GM18867 (cell line): ENCODE measurements at regions not wholly inside any gene's neighbourhood (a gene's known extent, or its start where the extent isn't known, plus 50 kb on each side); places are given as distances from the start of the nearest gene placed in this dataset.
A peak's percentile ranks its signal among the peaks of the same experiment; 100 is the strongest.
"Not testable (repeated sequence)": the region's sequence is repeated elsewhere in the genome, so short reads cannot be mapped to it uniquely, and the experiment has no call there.

Source experiments
- ATAC-seq: cut with Tn5 transposase; IDR thresholded peaks from one replicate; pipeline ENCODE4 v1.9.1; 2021; ENCODE audit warnings: mild to moderate bottlenecking, moderate library complexity; ENCODE audit not compliant: unreplicated experiment

DNA sequence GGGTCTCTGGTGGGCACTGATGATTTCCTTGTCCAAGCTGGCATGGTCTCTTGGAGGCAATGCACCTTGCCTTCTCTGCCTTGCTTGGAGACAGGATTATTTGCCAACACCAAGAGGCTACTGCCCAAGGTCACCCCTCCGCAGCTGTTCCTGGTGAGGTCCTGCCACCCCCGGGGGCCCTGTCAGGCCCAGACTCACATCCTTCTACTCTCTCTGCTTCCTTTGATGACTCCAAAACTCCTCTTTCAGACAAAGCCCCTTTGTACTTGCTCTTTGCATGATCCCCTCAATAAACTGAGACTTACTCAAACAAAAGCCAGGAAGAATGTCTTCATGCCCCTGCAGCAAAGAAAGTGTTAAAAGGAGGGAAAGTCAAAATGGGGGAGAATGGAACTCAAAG lies 137.7 kb downstream of the MEX3B start:
- ATAC-seq, result no peak

DNA sequence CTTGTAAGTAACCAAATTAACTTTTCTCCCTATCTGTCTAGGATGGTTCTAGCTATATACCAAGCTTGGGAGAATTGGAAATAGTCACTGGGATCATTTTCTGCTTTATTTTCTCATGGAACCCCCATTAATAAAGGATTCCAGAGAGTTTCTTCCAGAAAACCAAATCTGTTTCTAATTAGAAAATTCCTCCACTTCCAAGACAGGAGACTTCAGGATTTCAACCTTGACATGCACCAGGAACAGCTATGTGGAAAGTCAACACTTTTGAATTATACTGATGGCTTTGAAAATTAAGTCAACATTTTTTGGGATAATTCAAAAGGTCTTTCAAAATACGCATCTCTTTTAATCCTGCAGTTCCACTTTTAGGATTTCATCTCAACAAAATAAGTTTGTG lies 138.3 kb downstream of the MEX3B start:
- ATAC-seq, result no peak

DNA sequence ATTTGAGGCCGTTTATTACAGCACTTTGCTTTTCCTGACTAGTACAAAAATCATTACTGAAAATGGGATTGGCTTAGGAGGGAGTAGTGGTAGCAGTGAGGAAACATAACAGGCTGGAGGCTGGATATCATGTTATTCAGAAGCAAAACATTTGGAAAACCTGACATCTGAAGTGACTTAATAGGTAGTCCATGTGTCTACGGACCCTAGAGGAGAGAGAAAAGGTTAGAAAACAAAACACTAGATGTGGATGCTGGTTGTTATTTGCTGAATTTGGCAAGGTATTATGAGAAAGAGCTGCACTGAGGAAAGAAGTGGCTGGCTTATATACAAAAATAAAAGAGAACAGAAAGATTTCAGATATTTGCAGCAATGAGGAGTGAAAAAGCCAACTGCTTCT lies 139.9 kb downstream of the MEX3B start:
- ATAC-seq, result no peak

DNA sequence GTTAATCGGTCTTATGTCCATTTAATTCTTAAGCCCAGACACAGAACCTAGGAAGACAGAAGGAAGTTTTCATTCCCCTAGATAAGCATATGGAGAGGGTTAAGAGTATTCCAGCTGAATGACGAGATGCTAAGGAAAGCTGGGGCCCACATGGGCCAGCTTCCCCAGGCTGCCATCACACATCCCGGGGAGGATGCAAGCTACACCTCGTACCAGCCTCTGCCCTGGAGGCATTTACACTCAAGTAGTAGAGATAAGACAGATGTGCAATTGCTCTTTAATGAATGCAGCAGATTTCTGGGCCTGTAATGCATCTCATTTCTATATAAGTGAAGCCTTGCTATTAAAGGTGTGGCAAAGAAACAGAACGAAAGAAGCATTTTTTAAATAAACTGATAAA lies 144.5 kb downstream of the MEX3B start:
- no peak for ATAC-seq

DNA sequence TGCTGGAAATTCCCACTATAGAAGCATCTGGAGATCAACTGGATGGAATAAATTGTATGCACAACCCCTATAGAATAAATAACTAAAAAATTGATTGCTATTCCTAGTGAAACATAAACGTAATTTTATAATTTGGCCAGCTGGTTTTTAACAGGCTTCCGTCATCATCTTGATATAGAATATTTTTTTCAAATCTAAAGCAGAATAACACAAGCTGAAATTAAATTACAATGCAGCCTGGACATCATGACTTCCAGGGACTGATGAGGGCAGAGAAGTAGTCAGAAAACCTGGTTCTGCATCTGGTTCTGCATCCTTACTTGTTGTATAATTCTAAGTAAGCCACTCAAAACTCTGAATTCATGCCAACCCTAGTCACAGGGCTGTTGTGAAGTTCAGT lies 146.1 kb downstream of the MEX3B start:
- ATAC-seq, result no peak

DNA sequence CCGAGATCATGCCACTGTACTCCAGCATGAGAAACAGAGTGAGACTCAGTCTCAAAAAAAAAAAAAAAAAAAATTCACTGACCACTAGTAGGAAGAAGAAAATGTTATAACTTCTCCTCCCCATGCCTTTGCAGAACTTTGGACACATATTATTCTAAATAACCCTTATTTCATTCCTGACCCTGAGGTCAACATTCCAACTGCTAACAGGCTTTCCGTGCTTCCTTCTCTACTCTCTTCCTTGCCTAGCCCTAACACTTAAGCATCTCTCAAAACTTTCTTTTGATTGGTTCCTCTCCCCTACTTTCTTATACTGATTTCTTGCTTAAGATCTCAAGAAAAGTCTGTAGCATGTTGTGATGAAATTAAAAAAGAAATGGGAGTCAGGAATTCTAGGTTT lies 146.8 kb downstream of the MEX3B start:
- no peak for ATAC-seq

DNA sequence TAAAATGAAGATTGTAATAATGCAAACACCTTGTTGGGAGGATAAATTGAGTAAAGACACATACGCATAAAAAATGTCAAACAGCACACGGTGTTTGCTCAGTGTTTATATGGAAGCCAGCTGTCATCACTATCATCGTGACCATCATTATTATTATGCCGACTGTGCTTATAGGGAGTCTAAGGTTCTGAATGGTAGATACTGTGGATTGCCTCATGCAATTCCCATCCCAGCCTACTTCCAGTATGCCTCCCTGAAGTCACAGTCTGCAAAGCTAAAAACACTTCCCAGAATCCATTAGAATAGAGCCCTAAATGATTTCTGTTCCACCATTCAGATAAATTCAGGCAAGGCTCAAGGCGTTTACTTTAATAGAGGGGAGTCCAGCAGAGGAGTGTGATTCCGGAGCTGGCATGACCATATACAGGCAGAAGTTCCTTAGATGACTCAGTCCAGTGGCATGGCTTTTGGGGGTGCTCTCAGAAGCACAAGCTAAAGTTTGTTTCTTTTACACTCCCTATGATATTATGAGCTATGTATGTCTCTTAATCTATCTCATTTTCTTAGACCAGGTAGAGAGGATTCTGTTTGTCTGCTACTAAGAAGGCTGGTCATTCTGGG lies 148.7 kb downstream of the MEX3B start:
- ATAC-seq, result no peak

DNA sequence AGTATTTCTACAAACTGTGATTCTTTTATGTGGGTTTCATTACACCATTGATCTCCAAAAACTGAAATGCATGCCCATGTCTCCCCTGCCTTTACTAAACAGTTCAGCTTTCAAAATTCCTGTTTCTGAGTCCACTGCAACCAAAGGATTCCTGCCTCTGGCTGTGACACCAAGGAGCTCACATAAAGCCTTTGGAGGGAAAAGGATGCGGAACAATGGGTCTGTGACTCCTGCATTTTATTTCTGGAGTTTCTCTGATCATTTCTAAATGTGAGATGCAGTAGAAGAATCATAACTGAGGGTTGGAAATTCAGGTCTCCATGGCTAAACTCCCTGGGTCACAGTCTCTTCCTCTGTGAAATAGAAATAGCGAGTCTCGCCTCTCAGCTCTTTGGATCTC lies 149.5 kb downstream of the MEX3B start:
- no peak for ATAC-seq

DNA sequence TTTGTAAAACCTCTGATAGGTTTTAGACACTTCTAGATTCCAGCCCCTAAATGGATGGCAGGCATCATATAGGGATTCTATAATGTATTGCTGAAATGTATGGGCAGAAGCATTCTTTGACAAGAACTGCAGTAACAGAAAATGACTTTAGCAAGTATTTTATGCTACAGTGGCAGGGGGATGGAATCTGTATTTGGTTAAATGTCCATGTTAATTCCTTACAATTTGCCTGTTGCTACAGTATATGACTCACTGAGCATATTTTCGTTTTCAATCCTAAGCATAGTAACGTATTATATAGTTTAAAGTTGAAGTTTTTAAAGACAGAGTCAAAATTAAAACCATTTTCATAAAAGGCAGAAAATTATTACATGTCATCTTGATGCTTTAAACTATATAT lies 150.1 kb downstream of the MEX3B start:
- no peak for ATAC-seq

DNA sequence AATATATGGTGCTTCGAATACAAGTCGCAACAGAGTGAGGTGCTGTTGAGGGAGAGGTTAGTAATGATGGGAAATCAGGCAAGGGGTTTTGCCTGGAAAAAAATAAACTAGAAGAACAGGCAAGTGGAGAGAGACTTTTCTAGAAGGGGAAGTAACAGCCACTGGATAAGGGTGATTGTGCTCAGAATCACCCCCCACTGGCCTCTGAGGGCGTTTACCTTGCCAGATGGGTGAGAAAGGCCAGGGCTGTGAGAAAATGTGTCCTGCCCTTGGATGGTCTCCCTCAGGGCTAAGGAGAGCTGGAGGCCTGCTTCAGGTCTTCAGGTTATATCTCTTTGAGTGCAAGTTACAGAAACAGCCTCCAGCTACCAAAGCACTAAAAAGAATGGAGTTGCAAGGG lies 151.8 kb downstream of the MEX3B start:
- ATAC-seq, result no peak

DNA sequence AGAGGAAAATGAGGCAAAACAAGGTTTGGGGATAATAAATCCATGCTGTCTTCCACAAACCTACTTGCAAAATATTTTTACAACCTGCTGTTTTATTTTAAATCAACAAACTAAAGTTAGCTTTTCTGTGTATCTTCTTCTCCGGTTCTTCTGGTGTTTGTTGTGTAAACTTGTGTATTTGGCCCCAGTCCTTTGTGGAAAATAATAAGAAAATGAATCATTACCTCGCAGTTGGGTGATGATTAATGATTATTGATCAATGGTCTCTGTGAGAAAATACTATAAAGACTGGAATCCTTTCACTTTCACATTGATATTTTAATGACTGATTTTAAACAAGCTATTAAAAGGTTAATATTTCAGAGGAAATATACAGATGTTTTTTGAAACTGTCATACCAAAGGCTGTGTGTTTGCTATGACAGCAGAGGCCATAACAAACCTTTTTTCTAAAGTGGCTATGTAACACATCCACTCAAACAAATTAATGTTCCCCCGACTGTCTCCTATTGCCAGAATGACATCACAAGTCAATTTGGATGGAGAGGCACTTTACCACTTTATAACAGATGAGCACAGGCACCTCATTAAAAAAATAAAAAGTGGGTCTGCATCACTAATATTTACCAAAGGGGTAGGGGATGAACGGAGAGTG lies 152.5 kb downstream of the MEX3B start:
- ATAC-seq, result no peak

DNA sequence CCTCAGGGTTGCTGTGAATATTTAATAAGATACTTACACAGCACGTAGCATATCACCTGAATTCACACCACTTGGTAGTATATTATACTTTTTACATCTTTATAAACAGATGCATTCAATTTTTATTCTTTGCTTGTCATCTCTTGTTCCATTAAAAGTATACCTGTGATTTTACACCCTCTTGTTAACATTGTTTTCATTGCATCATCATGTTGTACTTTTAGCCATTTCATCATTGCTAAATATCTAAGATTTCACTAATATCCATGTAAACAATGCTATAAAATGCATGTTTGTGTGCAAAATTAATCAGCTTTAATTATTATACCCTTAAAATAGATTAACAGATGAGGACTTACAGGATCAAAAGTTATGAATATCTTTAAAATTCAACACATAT lies 155.3 kb downstream of the MEX3B start:
- no peak for ATAC-seq

DNA sequence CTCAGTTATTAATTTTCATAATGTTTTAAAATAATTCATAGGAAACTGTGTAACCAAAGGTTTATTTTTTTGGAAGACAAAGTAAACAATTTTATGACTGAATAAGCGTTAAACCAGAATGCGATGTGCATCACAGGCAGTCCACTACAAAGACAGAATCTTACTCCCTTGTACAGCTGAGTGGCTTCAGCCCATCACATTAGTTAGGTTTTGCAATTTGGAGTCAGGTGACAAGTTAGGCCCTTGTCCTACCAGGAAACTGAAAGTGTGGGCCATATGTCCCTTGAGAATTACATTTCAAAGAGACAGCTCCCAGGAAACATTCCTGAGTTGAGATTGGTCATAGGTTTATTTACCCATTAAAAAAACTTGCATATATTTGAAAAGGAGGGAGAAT lies 156.3 kb downstream of the MEX3B start:
- ATAC-seq, result no peak

DNA sequence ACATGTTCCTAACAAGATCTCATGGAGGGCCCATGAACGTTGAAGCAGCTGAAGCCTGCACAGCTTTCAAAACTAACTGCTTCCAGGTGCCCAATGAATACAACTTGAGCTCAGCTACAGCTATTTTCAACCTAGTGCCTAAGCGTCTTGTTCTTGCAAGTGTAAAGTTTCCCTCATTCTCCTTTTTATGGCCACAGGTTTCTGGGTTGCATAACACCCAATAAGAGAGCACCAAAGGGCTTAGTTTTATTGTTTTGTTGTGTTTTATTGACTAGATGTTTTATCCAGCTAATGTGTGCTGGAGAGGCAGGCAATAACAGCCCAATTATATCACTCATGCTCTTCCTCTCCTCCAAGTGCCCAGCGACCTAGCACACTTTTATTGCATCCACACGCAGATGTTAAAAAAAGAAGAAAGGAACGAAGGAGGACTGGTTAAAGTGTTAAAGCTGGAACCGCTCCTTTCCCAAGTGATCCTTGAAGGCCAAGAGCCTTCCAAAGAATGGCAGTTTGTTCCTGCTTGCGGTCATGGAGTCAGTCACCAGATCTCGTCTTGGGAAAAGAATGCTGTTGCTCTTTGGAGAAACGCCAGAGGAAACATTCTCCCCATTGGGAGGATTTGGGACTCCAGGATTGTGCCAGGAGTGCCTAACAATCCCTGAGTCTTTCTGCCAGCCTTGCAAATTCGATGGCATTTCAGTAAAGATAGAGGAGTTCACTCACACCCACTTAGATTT lies 156.9 kb downstream of the MEX3B start:
- ATAC-seq, result no peak

DNA sequence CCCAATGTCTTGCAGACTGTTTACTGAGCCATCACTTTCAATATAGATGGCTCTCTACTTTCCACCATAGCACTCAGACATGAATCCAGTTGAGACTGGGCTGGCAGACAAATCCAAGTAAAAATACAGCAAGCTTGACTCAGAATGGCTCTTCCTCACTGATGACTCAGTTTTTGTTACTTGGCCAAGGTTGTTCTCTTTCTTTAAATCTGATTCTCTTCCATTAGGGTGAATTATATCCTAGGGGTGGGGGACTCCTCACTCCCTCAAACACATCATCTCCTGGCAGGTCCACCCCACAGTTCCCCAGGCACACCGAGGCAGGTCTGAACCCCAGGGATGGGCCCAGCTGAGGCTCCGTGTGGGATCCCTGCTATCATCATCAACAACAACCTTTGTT lies 157.9 kb downstream of the MEX3B start:
- no peak for ATAC-seq

DNA sequence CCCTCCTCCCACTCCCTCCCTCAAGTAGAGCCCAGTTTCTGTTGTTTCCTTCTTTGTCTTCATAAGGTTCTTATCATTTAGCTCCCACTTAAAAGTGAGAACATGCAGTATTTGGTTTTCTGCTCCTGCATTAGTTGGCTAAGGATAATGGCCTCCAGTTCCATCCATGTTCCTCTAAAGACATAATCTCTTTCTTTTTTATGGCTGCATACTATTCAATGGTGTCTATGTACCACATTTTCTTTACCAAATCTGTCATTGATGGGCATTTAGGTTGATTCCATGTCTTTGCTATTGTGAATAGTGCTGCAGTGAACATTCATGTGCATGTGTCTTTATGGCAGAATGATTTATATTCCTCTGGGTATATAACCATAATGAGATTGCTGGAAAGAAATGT lies 158.6 kb downstream of the MEX3B start:
- not testable (repeated sequence) for ATAC-seq

DNA sequence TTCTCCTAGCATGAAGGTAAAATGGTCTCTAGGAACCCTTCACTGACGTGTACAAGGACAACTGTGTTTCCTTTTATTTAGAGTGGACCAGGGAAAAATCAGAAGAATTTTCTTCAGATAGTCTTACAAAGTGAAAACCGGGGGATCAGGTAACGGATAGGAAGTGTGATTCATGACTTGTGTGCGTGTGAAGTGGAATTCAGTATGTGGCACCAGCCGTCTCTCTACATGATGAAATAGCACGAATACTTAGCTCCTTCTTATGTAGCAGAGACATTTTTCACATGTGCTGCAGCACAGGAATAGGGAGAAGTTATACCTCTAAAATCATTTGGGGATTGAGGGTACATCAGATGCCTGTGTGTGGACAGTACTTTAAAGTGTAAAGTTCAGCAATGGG lies 159.2 kb downstream of the MEX3B start:
- ATAC-seq, result no peak

DNA sequence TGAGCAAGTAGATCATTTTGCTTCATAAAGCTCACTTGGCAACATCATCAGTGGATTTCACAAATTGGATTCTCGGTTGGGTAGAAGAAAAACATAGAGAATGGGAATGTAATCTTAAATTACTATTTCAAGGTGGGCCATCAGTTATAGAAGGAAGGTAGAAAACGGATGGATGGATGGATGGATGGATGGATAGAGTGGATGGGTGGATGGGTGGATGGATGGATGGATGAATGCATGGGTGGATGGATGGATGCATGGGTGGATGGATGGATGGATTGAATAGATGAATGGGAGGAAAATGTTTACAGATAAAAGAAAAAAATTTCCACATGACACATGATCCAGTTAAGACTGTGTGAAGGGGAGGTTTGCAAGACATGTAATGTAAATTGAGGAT lies 159.7 kb downstream of the MEX3B start:
- no peak for ATAC-seq

DNA sequence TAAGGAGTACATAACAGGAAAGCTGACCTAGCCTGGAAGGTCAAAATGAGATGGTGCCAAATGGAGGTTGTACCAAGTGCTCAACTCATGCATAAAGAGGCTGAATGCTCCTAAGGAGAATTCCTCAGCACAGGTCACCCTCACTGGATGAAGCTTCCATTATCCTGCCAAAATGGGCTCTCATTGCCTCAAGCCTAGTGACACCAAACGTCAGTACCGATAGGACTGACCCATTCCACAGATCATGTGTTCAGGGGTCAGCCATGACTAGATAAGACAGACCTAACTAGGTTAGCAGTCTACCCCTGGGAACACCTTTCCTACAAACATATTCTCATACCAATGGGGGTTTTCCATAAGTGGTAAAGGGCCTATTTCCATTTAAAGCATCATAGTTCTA lies 160.7 kb downstream of the MEX3B start:
- no peak for ATAC-seq

DNA sequence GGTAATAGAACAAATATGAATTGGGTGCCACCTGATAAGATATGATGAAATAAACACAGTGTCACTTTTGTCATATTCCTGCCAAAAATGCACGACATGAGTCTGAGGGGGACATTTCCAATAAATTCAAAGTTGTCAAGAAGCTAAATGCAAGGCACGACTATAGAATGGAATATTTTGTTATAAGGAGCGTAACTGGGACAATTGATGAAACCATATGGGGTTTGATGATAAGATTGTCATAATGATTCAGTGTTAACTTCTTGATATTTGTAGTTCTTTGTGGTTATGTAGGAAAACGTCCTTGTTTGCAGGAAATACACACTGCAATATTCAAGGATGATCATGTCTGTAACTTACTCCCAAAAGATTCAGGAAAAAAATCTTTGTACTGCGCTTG lies 163.3 kb downstream of the MEX3B start:
- ATAC-seq, result no peak

DNA sequence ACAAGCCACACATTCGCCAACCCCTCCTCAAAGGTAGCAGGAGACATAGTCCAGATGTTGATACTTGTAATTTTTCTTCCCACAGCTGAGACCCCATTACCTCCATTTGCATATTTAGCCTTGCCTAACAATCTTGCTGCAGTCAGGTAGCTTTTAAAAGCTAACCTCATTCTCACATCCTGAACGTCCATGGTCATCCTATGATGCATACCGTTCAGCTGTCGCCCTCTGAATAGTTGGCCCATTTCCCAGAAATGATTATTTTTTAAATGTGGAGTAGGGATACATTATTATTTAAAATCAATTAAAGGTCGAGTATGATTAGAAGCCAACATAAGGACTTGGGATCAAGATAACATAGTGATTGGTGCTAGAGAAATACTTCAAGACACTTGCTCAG lies 165.0 kb downstream of the MEX3B start:
- no peak for ATAC-seq

DNA sequence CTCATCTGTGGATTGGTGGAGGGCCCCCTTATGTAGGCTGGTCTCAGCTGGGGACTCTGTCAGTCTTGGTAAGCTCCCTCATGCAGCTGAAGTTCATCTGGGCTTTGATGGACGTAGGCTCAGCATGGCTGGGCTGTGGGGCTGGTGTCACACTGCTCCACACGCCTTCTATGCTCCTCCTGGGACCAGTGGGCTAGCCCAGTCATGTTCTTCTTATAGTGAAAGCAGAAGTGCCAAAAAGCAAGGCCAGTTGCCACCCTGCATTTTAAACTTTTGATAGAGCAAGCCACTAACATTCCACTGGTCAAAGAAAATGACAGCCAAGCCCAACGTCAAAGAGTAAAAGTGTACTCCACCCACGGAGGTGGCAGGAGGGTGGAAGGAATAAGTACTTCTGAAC lies 165.5 kb downstream of the MEX3B start:
- ATAC-seq, result peak; percentile 71
